ENCODE measurements at regions not wholly inside any gene's neighbourhood (a gene's known extent, or its start where the extent isn't known, plus 50 kb on each side); places are given as distances from the start of the nearest gene placed in this dataset.

GRCh38 chrX:42109428-42109827 is 186.1 kb upstream of the CASK start:
- intact Hi-C loops (cut with micrococcal nuclease) = no loop called here
- Histone ChIP-seq H3K9me3 (ENCODE audit: control insufficient read depth in 1 of 2, insufficient read depth in 1 of 2, low read depth in 1 of 2, low read length in 2 of 2) (no peaks in the 10 kb centered on the region), H3K4me3 (replicated peaks in 1 of 2; ENCODE audit: low read depth in 1 of 2, low read length in 2 of 2) (no peak overlapping the region), H3K36me3 (ENCODE audit: control insufficient read depth in 1 of 2, insufficient read depth in 2 of 2, low read length in 2 of 2) (no peaks in the 10 kb centered on the region), H3K79me2 (ENCODE audit: insufficient read depth, low read length) (no peaks in the 10 kb centered on the region), H3K27ac (ENCODE audit: low read depth, low read length) (no peak overlapping the region), H3K4me1 (ENCODE audit: control insufficient read depth in 1 of 2, insufficient read depth in 2 of 2, low read length in 2 of 2) (no peaks in the 10 kb centered on the region), H3K27me3 (ENCODE audit: insufficient read depth, low read length) (no peaks in the 10 kb centered on the region), H4K20me1 (ENCODE audit: insufficient read depth) (no peaks in the 10 kb centered on the region), H3K9ac (ENCODE audit: low read length) (no peak overlapping the region), H2AFZ (ENCODE audit: low read depth, low read length, poor library complexity, severe bottlenecking) (no peak overlapping the region), H3K9me2 (ENCODE audit: insufficient read depth) (no peaks in the 10 kb centered on the region), H3K4me2 (ENCODE audit: low read length) (no peak overlapping the region)
- ChIA-PET POLR2A (no interaction called here), RAD21 (ENCODE audit: low non-redundant PET in 1 of 2, low total read pairs in 2 of 2, uncharacterized antibody in 2 of 2, unreplicated experiment in 2 of 2) (no interaction called here), CTCF (no interaction called here)
- ATAC-seq = no peak
- no TSS peak for BruUV-seq (replicated peaks)
- DNase-seq (ENCODE audit: low read depth, low spot score) = no peak
- TF ChIP-seq POLR2AphosphoS5 (IDR thresholded peaks at IDR 0.05; ENCODE audit: low read depth, low read length) (no peak), RAD21 (IDR thresholded peaks at IDR 0.05; ENCODE audit: low read depth) (no peak), ZNF274 (IDR thresholded peaks at IDR 0.05; ENCODE audit: low read depth, low read length) (no peak), POLR2A (IDR thresholded peaks at IDR 0.05; ENCODE audit: borderline replicate concordance, extremely low read depth, insufficient read depth, insufficient read length) (no peak), SIN3A (IDR thresholded peaks at IDR 0.05; ENCODE audit: low read depth) (no peak), ZFX (IDR thresholded peaks at IDR 0.05) (no peak), FOSL1 (IDR thresholded peaks at IDR 0.05; ENCODE audit: low read depth) (no peak), SRF (IDR thresholded peaks at IDR 0.05; ENCODE audit: low read depth) (no peak), JUND (IDR thresholded peaks at IDR 0.05) (no peak), SP1 (IDR thresholded peaks at IDR 0.05; ENCODE audit: low read depth) (no peak), ZBTB33 (IDR thresholded peaks at IDR 0.05; ENCODE audit: extremely low read depth, insufficient replicate concordance, low read length) (no peak), EGR1 (IDR thresholded peaks at IDR 0.05; ENCODE audit: low read depth) (no peak), EZH2 (IDR thresholded peaks at IDR 0.05) (no peak)

All from HCT116 (cell line).